GM23338 (cell line): ENCODE measurements at regions not wholly inside any gene's neighbourhood (a gene's known extent, or its start where the extent isn't known, plus 50 kb on each side); places are given as distances from the start of the nearest gene placed in this dataset.
A peak's percentile ranks its signal among the peaks of the same experiment; 100 is the strongest.

Source experiments
- ATAC-seq: fragments of 200-7000 bp; cut with Tn5 transposase; 3 replicates; pipeline ENCODE4 v1.9.1; 2020
- DNase-seq: peaks from one replicate; pipeline ENCODE4 v3.0.0-alpha.2; 2015; ENCODE audit warnings: low spot score
- H2AFZ ChIP-seq: fragments of 200-600 bp; sonication (generic); 2 replicates; pipeline ENCODE4 v1.8.0; 2016; ENCODE audit warnings: antibody characterized with exemption, mild to moderate bottlenecking, moderate library complexity
- H3F3A ChIP-seq: fragments of 200-600 bp; sonication (generic); replicated peaks from 2 replicates; pipeline ENCODE4 v1.8.0; 2017; ENCODE audit warnings: antibody characterized with exemption, mixed run types, low read depth
- H3K27ac ChIP-seq: fragments of 200-600 bp; sonication (generic); 2 replicates; pipeline ENCODE4 v1.6.1; 2016; ENCODE audit warnings: low read depth
- H3K27me3 ChIP-seq: fragments of 200-600 bp; sonication (generic); 2 replicates; pipeline ENCODE4 v1.8.0; 2016; ENCODE audit warnings: mild to moderate bottlenecking, mixed run types, moderate library complexity; ENCODE audit not compliant: insufficient read depth
- H3K36me3 ChIP-seq: fragments of 200-600 bp; sonication (generic); 2 replicates; pipeline ENCODE4 v1.8.0; 2016; ENCODE audit warnings: mild to moderate bottlenecking; ENCODE audit not compliant: insufficient read depth
- H3K4me1 ChIP-seq: fragments of 200-600 bp; sonication (generic); 2 replicates; pipeline ENCODE4 v1.8.0; 2016; ENCODE audit warnings: mild to moderate bottlenecking, moderate library complexity; ENCODE audit not compliant: insufficient read depth
- H3K4me2 ChIP-seq: fragments of 200-600 bp; sonication (generic); 2 replicates; pipeline ENCODE4 v1.7.1; 2017; ENCODE audit warnings: mixed run types
- H3K4me3 ChIP-seq: fragments of 200-600 bp; sonication (generic); 2 replicates; pipeline ENCODE4 v1.6.1; 2016; ENCODE audit warnings: mixed run types
- H3K79me2 ChIP-seq: fragments of 200-600 bp; sonication (generic); replicated peaks from 2 replicates; pipeline ENCODE4 v1.8.0; 2017; ENCODE audit warnings: mild to moderate bottlenecking; ENCODE audit not compliant: insufficient read depth
- H3K9me2 ChIP-seq: fragments of 200-600 bp; sonication (generic); 2 replicates; pipeline ENCODE4 v1.8.0; 2017; ENCODE audit not compliant: insufficient read depth
- H4K20me1 ChIP-seq: fragments of 200-600 bp; sonication (generic); replicated peaks from 2 replicates; pipeline ENCODE4 v1.8.0; 2017; ENCODE audit warnings: mild to moderate bottlenecking; ENCODE audit not compliant: insufficient read depth
- H3K27ac Mint-ChIP-seq: 2 replicates; pipeline ENCODE4 v1.8.0; 2020; ENCODE audit warnings: inconsistent platforms, mild to moderate bottlenecking, moderate library complexity, mixed read lengths
- H3K27me3 Mint-ChIP-seq: 3 replicates; pipeline ENCODE4 v1.8.0; 2022; ENCODE audit warnings: low read depth, mild to moderate bottlenecking, moderate library complexity, mixed read lengths, inconsistent platforms; ENCODE audit not compliant: insufficient read depth, poor library complexity
- H3K36me3 Mint-ChIP-seq: 3 replicates; pipeline ENCODE4 v1.8.0; 2021; ENCODE audit warnings: low read depth, mild to moderate bottlenecking, inconsistent platforms, moderate library complexity, mixed read lengths
- H3K4me1 Mint-ChIP-seq: 3 replicates; pipeline ENCODE4 v1.8.0; 2020; ENCODE audit warnings: mild to moderate bottlenecking, inconsistent platforms, mixed read lengths
- H3K4me3 Mint-ChIP-seq: 3 replicates; pipeline ENCODE4 v1.8.0; 2021; ENCODE audit warnings: moderate library complexity, mild to moderate bottlenecking, inconsistent platforms, mixed read lengths
- H3K9me3 Mint-ChIP-seq: 3 replicates; pipeline ENCODE4 v1.8.0; 2020; ENCODE audit warnings: moderate library complexity, mild to moderate bottlenecking, inconsistent platforms, mixed read lengths
- EZH2 ChIP-seq: fragments of 200-600 bp; sonication (generic); IDR thresholded peaks from one replicate; pipeline ENCODE4 v1.8.0; 2017; ENCODE audit warnings: antibody characterized with exemption, mild to moderate bottlenecking, low read depth; ENCODE audit not compliant: unreplicated experiment
- EZH2phosphoT487 ChIP-seq: fragments of 200-600 bp; sonication (generic); IDR thresholded peaks from one replicate; pipeline ENCODE4 v1.8.1; 2018; ENCODE audit warnings: antibody characterized with exemption; ENCODE audit not compliant: unreplicated experiment
- NANOG ChIP-seq: IDR thresholded peaks from 2 replicates; pipeline ENCODE4 v1.6.1; 2016; ENCODE audit warnings: antibody characterized with exemption, borderline replicate concordance
- POLR2AphosphoS5 ChIP-seq: IDR thresholded peaks from 2 replicates; pipeline ENCODE4 v1.6.1; 2016; ENCODE audit warnings: antibody characterized with exemption, low read depth
- STAT1 ChIP-seq: IDR thresholded peaks from one replicate; pipeline ENCODE4 v1.6.1; 2016; ENCODE audit warnings: antibody characterized with exemption; ENCODE audit not compliant: unreplicated experiment
- ZNF331 ChIP-seq: fragments of 250-450 bp; sonication (Bioruptor Pico); IDR thresholded peaks from 2 replicates; pipeline ENCODE4 v1.5.0; 2020; ENCODE audit warnings: low read depth, mild to moderate bottlenecking, moderate library complexity
- TF ChIP-seq, protein P1 (sequence below): IDR thresholded peaks from one replicate; pipeline ENCODE4 v1.6.1; 2018; ENCODE audit warnings: antibody characterized with exemption; ENCODE audit not compliant: unreplicated experiment
- TF ChIP-seq, protein P2 (sequence below): IDR thresholded peaks from 2 replicates; pipeline ENCODE4 v1.6.1; 2016; ENCODE audit warnings: antibody characterized with exemption
- TF ChIP-seq, protein P3 (sequence below), 2 experiments: fragments of 200-600 bp in 1 of 2; sonication (generic) in 1 of 2; conservative IDR thresholded peaks; 2 replicates each; pipeline versions ENCODE4 v1.5.1 to v1.6.1; 2016 to 2017; ENCODE audit warnings: antibody characterized with exemption in 2 of 2, low read depth in 2 of 2, mild to moderate bottlenecking in 2 of 2, moderate library complexity in 1 of 2

DNA sequence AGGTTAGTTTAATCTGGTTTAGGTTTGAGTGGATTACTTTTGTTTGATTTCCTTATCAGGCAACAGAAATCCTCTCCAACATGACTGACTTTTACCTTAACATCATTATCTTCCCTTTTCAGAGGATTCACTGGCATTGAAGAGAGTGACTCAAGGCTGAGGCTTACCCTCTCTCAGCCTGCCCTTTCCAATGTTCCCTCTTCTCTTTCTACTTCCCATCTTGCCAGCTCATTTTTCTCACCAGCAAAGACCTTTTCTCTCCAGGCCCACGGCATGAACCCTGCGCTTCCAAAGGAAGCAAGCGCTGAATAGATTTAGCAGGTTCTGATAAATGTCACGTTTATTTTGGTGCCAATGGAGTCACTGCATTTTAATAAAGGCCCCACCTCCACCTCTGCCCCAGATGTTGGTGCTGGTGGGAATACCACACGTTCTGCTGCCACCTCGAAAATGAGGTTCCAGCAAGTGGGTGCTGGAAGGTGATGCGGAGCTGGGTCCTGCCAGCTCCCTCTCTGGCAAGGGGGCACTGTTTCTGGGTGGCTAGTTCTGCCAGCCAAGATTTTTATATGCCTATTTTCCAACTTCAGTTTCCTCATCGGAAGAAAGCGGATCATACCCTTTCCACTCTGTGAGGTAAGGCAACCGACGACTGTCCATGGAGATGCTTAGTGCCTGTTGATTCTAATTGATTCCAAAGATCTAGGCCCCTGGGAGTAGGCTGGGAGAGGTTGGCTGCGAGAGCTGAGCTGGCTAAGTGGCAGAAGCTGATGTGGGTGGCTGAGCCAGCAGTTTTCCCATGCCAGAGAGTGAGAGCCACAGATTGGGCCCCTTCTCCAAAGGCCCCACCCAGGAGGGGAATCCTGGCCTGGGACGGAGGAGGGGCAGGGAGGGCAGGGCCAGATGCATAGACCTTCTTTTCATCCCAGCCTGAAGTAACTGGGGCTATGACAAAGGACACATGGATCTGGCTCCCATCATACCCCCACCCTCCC is 87.7 kb upstream of the MAFB start (continued):
- TF ChIP-seq, protein P1, sequence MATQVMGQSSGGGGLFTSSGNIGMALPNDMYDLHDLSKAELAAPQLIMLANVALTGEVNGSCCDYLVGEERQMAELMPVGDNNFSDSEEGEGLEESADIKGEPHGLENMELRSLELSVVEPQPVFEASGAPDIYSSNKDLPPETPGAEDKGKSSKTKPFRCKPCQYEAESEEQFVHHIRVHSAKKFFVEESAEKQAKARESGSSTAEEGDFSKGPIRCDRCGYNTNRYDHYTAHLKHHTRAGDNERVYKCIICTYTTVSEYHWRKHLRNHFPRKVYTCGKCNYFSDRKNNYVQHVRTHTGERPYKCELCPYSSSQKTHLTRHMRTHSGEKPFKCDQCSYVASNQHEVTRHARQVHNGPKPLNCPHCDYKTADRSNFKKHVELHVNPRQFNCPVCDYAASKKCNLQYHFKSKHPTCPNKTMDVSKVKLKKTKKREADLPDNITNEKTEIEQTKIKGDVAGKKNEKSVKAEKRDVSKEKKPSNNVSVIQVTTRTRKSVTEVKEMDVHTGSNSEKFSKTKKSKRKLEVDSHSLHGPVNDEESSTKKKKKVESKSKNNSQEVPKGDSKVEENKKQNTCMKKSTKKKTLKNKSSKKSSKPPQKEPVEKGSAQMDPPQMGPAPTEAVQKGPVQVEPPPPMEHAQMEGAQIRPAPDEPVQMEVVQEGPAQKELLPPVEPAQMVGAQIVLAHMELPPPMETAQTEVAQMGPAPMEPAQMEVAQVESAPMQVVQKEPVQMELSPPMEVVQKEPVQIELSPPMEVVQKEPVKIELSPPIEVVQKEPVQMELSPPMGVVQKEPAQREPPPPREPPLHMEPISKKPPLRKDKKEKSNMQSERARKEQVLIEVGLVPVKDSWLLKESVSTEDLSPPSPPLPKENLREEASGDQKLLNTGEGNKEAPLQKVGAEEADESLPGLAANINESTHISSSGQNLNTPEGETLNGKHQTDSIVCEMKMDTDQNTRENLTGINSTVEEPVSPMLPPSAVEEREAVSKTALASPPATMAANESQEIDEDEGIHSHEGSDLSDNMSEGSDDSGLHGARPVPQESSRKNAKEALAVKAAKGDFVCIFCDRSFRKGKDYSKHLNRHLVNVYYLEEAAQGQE, result no peak
- TF ChIP-seq ZNF331 (CRISPR knock-in tag), result no peak
- no peak for TF ChIP-seq EZH2phosphoT487
- TF ChIP-seq POLR2AphosphoS5, result no peak
- TF ChIP-seq, protein P2, sequence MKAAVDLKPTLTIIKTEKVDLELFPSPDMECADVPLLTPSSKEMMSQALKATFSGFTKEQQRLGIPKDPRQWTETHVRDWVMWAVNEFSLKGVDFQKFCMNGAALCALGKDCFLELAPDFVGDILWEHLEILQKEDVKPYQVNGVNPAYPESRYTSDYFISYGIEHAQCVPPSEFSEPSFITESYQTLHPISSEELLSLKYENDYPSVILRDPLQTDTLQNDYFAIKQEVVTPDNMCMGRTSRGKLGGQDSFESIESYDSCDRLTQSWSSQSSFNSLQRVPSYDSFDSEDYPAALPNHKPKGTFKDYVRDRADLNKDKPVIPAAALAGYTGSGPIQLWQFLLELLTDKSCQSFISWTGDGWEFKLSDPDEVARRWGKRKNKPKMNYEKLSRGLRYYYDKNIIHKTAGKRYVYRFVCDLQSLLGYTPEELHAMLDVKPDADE, result no peak
- TF ChIP-seq, protein P3, sequence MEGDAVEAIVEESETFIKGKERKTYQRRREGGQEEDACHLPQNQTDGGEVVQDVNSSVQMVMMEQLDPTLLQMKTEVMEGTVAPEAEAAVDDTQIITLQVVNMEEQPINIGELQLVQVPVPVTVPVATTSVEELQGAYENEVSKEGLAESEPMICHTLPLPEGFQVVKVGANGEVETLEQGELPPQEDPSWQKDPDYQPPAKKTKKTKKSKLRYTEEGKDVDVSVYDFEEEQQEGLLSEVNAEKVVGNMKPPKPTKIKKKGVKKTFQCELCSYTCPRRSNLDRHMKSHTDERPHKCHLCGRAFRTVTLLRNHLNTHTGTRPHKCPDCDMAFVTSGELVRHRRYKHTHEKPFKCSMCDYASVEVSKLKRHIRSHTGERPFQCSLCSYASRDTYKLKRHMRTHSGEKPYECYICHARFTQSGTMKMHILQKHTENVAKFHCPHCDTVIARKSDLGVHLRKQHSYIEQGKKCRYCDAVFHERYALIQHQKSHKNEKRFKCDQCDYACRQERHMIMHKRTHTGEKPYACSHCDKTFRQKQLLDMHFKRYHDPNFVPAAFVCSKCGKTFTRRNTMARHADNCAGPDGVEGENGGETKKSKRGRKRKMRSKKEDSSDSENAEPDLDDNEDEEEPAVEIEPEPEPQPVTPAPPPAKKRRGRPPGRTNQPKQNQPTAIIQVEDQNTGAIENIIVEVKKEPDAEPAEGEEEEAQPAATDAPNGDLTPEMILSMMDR (conservative IDR thresholded peaks at IDR 0.05; ENCODE audit: low read depth in 2 of 2), result no peak

DNA sequence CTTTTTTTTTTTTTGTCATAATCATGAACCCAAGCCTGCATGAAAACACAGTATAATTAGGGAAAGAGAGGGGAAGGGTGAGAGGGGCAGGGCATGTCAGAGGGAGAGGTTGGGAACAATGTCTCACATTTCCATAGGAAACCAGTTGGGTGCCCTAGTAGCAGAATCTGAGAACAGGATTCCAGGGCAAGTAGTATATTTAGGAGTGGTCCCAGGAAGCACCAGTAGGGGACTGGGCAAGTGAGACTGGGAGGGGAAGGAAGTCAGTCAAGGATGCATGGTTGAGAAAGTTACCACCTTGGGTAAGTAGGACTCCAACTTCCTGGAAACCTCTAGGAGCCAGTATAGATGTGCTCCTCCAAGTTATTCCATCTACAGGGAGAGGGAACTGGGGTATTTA is 88.6 kb upstream of the MAFB start:
- Mint-ChIP-seq H3K9me3 (no peaks in the 10 kb centered on the region), H3K4me1 (peaks cover 6% of the 10 kb centered on the region; the same call in 2 of the 3 replicates), H3K27me3 (no peaks in the 10 kb centered on the region), H3K27ac (no peak overlapping the region), H3K4me3 (no peak overlapping the region), H3K36me3 (no peaks in the 10 kb centered on the region)
- Histone ChIP-seq H3K4me3 (no peak overlapping the region), H3K4me1 (no peaks in the 10 kb centered on the region; the same call in 1 of the 2 replicates), H3K4me2 (no peak overlapping the region), H3K27me3 (no peaks in the 10 kb centered on the region), H3K79me2 (no peaks in the 10 kb centered on the region), H3K9me2 (no peaks in the 10 kb centered on the region), H3F3A (no peaks in the 10 kb centered on the region), H4K20me1 (no peaks in the 10 kb centered on the region; the same call in 1 of the 2 replicates), H3K36me3 (no peaks in the 10 kb centered on the region), H2AFZ (no peak overlapping the region), H3K27ac (no peak overlapping the region)
- ATAC-seq (peak; percentile 59), DNase-seq (no peak)
- TF ChIP-seq, protein P3 (conservative IDR thresholded peaks at IDR 0.05; ENCODE audit: low read depth in 2 of 2), result no peak
- TF ChIP-seq EZH2phosphoT487 (no peak), NANOG (no peak), STAT1 (no peak), EZH2 (no peak)
- TF ChIP-seq, protein P1, result no peak
- TF ChIP-seq, protein P2, result no peak
